Esophagus squamous epithelium (tissue), 4 donors: ENCODE measurements at regions not wholly inside any gene's neighbourhood (a gene's known extent, or its start where the extent isn't known, plus 50 kb on each side); places are given as distances from the start of the nearest gene placed in this dataset.

Source experiments
- POLR2A ChIP-seq, 4 donors: fragments of 450-650 bp; IDR thresholded peaks; one replicate each; pipeline ENCODE4 v1.6.1; 2017; ENCODE audit warnings: antibody characterized with exemption in 4 of 4, mild to moderate bottlenecking in 4 of 4, moderate library complexity in 3 of 4
- TF ChIP-seq, protein P1 (sequence below), 6 experiments: fragments of 450-650 bp in 4 of 6; fragments of 200-600 bp in 2 of 6; sonication (generic) in 2 of 6; IDR thresholded peaks; one replicate each; pipeline ENCODE4 v1.5.1; 2016 to 2019; ENCODE audit warnings: antibody characterized with exemption in 6 of 6, mild to moderate bottlenecking in 4 of 6, moderate library complexity in 4 of 6

DNA sequence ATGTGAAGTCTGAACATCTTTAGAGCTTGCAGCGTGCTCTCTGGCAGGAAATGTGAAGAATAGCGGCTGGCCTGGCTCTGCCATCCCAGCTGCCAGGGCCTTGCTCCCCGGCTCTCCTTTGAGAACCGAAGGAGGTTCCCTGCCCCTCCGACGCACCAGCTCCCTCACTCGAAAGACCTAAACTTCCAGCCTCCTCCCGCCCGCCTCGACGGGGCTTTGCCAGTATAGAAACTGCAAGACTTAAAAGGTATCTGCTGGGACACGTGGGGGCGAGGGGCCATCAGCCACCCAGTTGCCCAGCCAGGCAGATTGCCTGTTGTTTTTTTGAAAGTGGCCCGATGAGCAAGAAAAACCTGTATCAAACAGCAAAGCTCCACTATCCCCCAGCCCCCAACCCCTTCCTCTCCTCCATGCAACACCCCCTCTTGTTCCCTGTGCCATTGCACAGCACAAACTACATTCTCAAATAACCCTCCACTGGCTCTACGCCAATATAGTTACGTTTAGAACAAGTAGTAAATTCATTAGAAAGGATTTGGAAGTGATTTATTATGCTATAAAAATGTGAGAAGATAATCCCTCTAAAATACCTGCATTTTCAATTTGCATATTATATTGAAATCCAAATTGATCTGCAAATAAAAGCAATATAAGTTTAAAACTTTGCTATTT is 331.9 kb downstream of the MED10 start:
- TF ChIP-seq, protein P1, sequence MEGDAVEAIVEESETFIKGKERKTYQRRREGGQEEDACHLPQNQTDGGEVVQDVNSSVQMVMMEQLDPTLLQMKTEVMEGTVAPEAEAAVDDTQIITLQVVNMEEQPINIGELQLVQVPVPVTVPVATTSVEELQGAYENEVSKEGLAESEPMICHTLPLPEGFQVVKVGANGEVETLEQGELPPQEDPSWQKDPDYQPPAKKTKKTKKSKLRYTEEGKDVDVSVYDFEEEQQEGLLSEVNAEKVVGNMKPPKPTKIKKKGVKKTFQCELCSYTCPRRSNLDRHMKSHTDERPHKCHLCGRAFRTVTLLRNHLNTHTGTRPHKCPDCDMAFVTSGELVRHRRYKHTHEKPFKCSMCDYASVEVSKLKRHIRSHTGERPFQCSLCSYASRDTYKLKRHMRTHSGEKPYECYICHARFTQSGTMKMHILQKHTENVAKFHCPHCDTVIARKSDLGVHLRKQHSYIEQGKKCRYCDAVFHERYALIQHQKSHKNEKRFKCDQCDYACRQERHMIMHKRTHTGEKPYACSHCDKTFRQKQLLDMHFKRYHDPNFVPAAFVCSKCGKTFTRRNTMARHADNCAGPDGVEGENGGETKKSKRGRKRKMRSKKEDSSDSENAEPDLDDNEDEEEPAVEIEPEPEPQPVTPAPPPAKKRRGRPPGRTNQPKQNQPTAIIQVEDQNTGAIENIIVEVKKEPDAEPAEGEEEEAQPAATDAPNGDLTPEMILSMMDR (IDR thresholded peaks at IDR 0.05) = no peak
- TF ChIP-seq POLR2A (IDR thresholded peaks at IDR 0.05) = no peak
